HG03095 (cell line): ENCODE measurements at regions not wholly inside any gene's neighbourhood (a gene's known extent, or its start where the extent isn't known, plus 50 kb on each side); places are given as distances from the start of the nearest gene placed in this dataset.
"Not testable (repeated sequence)": the region's sequence is repeated elsewhere in the genome, so short reads cannot be mapped to it uniquely, and the experiment has no call there.

Source experiments
- ATAC-seq: cut with Tn5 transposase; IDR thresholded peaks from one replicate; pipeline ENCODE4 v1.9.1; 2021; ENCODE audit warnings: moderate library complexity; ENCODE audit not compliant: unreplicated experiment

- ATAC-seq = no peak
Observed at GRCh38 chr13:74554569-74555275, 420.5 kb upstream of the KLF12 start.

GRCh38 chr13:74550039-74550438, 415.8 kb upstream of the KLF12 start:
- ATAC-seq = no peak

- not testable (repeated sequence) for ATAC-seq
Observed at GRCh38 chr13:74536649-74537048, 402.4 kb upstream of the KLF12 start.

GRCh38 chr13:74533226-74533625, 399.0 kb upstream of the KLF12 start:
- ATAC-seq = no peak

- ATAC-seq = no peak
Observed at GRCh38 chr13:74530011-74530410, 395.8 kb upstream of the KLF12 start.

GRCh38 chr13:74528734-74529513, 394.7 kb upstream of the KLF12 start:
- ATAC-seq = no peak

GRCh38 chr13:74523057-74523456, 388.9 kb upstream of the KLF12 start:
- no peak for ATAC-seq

- ATAC-seq = no peak
Observed at GRCh38 chr13:74511523-74511922, 377.3 kb upstream of the KLF12 start.

GRCh38 chr13:74487091-74487722, 353.0 kb upstream of the KLF12 start:
- ATAC-seq = no peak

GRCh38 chr13:74485757-74486156, 351.6 kb upstream of the KLF12 start:
- ATAC-seq = no peak

- ATAC-seq = no peak
Observed at GRCh38 chr13:74479124-74479523, 344.9 kb upstream of the KLF12 start.

GRCh38 chr13:74476788-74477187, 342.6 kb upstream of the KLF12 start:
- no peak for ATAC-seq

GRCh38 chr13:74476365-74476764, 342.2 kb upstream of the KLF12 start:
- ATAC-seq = no peak

- ATAC-seq = no peak
Observed at GRCh38 chr13:74466864-74467263, 332.7 kb upstream of the KLF12 start.

- ATAC-seq = no peak
Observed at GRCh38 chr13:74466020-74466419, 331.8 kb upstream of the KLF12 start.

- no peak for ATAC-seq
Observed at GRCh38 chr13:74465271-74465670, 331.1 kb upstream of the KLF12 start.

GRCh38 chr13:74464670-74465069, 330.5 kb upstream of the KLF12 start:
- ATAC-seq = no peak

GRCh38 chr13:74461011-74461410, 326.8 kb upstream of the KLF12 start:
- ATAC-seq = no peak

GRCh38 chr13:74452881-74453280, 318.7 kb upstream of the KLF12 start:
- no peak for ATAC-seq

GRCh38 chr13:74452176-74452575, 318.0 kb upstream of the KLF12 start:
- ATAC-seq = no peak

- no peak for ATAC-seq
Observed at GRCh38 chr13:74450964-74451363, 316.8 kb upstream of the KLF12 start.

GRCh38 chr13:74450525-74450845, 316.3 kb upstream of the KLF12 start:
- ATAC-seq = no peak
